Mucosa of rectum (tissue), 2 donors: ENCODE measurements at regions not wholly inside any gene's neighbourhood (a gene's known extent, or its start where the extent isn't known, plus 50 kb on each side); places are given as distances from the start of the nearest gene placed in this dataset.

Experiments
- H3K27ac ChIP-seq, 2 donors: one replicate each; pipeline ENCODE4 v1.7.0; 2013; ENCODE audit warnings: inconsistent platforms in 2 of 2, low read depth in 2 of 2, low read length in 2 of 2
- H3K27me3 ChIP-seq, 2 donors: one replicate each; pipeline ENCODE4 v1.7.0; 2013; ENCODE audit warnings: low read length in 2 of 2; ENCODE audit not compliant: control insufficient read depth in 2 of 2, insufficient read depth in 2 of 2
- H3K36me3 ChIP-seq, 2 donors: one replicate each; pipeline ENCODE4 v1.7.0; 2013; ENCODE audit warnings: low read length in 2 of 2; ENCODE audit not compliant: control insufficient read depth in 2 of 2, insufficient read depth in 2 of 2
- H3K4me1 ChIP-seq, 2 donors: one replicate each; pipeline ENCODE4 v1.7.0; 2013; ENCODE audit warnings: low read length in 2 of 2, mild to moderate bottlenecking in 1 of 2; ENCODE audit not compliant: control insufficient read depth in 2 of 2, insufficient read depth in 2 of 2
- H3K4me3 ChIP-seq, 2 donors: one replicate each; pipeline ENCODE4 v1.7.0; 2013; ENCODE audit warnings: low read length in 2 of 2
- H3K9ac ChIP-seq, 2 donors: one replicate each; pipeline ENCODE4 v1.7.0; 2013; ENCODE audit warnings: low read length in 2 of 2, low read depth in 1 of 2, mild to moderate bottlenecking in 1 of 2
- H3K9me3 ChIP-seq, 2 donors: one replicate each; pipeline ENCODE4 v1.7.0; 2013; ENCODE audit warnings: low read length in 2 of 2; ENCODE audit not compliant: control insufficient read depth in 2 of 2
- donor health status: healthy.
- donor health status: Normal muscosa, but diverticular disease.

- no peaks in the 10 kb centered on the region for H3K36me3 ChIP-seq
- H3K27ac ChIP-seq, result no peak overlapping the region
- no peaks in the 10 kb centered on the region for H3K9me3 ChIP-seq
- no peak overlapping the region for H3K4me3 ChIP-seq
- no peaks in the 10 kb centered on the region for H3K27me3 ChIP-seq
- no peaks in the 10 kb centered on the region for H3K4me1 ChIP-seq
- no peak overlapping the region for H3K9ac ChIP-seq
Measured at GRCh38 chr7:86932038-86932512, 127.4 kb downstream of the ELAPOR2 start.

- no peak overlapping the region for H3K4me3 ChIP-seq
- H3K4me1 ChIP-seq, result no peaks in the 10 kb centered on the region
- no peak overlapping the region for H3K9ac ChIP-seq
- no peaks in the 10 kb centered on the region for H3K27me3 ChIP-seq
- H3K36me3 ChIP-seq, result no peaks in the 10 kb centered on the region
- no peaks in the 10 kb centered on the region for H3K9me3 ChIP-seq
- H3K27ac ChIP-seq, result no peak overlapping the region
Measured at GRCh38 chr7:86931439-86931838, 128.0 kb downstream of the ELAPOR2 start.

GRCh38 chr7:86930554-86931307 is 128.7 kb downstream of the ELAPOR2 start:
- no peak overlapping the region for H3K27ac ChIP-seq
- no peaks in the 10 kb centered on the region for H3K9me3 ChIP-seq
- no peak overlapping the region for H3K9ac ChIP-seq
- no peaks in the 10 kb centered on the region for H3K4me1 ChIP-seq
- H3K4me3 ChIP-seq, result no peak overlapping the region
- no peaks in the 10 kb centered on the region for H3K27me3 ChIP-seq
- H3K36me3 ChIP-seq, result no peaks in the 10 kb centered on the region

- Histone ChIP-seq H3K4me3 (no peak overlapping the region), H3K9me3 (no peaks in the 10 kb centered on the region), H3K4me1 (peaks cover 0 to 3% of the 10 kb centered on the region in 2 donors), H3K27ac (no peak overlapping the region), H3K27me3 (no peaks in the 10 kb centered on the region), H3K9ac (no peak overlapping the region), H3K36me3 (no peaks in the 10 kb centered on the region)
Measured at GRCh38 chr7:86929293-86930109, 130.0 kb downstream of the ELAPOR2 start.

- H3K4me1 ChIP-seq, result peaks cover 0 to 3% of the 10 kb centered on the region in 2 donors
- H3K9ac ChIP-seq, result no peak overlapping the region
- no peaks in the 10 kb centered on the region for H3K36me3 ChIP-seq
- H3K4me3 ChIP-seq, result no peak overlapping the region
- H3K27ac ChIP-seq, result no peak overlapping the region
- no peaks in the 10 kb centered on the region for H3K9me3 ChIP-seq
- no peaks in the 10 kb centered on the region for H3K27me3 ChIP-seq
Measured at GRCh38 chr7:86928308-86928707, 131.1 kb downstream of the ELAPOR2 start.

GRCh38 chr7:86926732-86927131 is 132.7 kb downstream of the ELAPOR2 start:
- H3K4me3 ChIP-seq, result no peak overlapping the region
- no peaks in the 10 kb centered on the region for H3K27me3 ChIP-seq
- no peaks in the 10 kb centered on the region for H3K9me3 ChIP-seq
- H3K4me1 ChIP-seq, result peaks cover 0 to 3% of the 10 kb centered on the region in 2 donors
- no peak overlapping the region for H3K27ac ChIP-seq
- no peak overlapping the region for H3K9ac ChIP-seq
- no peaks in the 10 kb centered on the region for H3K36me3 ChIP-seq

GRCh38 chr7:86925221-86925620 is 134.2 kb downstream of the ELAPOR2 start:
- no peaks in the 10 kb centered on the region for H3K27me3 ChIP-seq
- H3K4me1 ChIP-seq, result peaks cover 0 to 3% of the 10 kb centered on the region in 2 donors
- no peaks in the 10 kb centered on the region for H3K36me3 ChIP-seq
- H3K4me3 ChIP-seq, result no peak overlapping the region
- no peak overlapping the region for H3K9ac ChIP-seq
- H3K27ac ChIP-seq, result no peak overlapping the region
- H3K9me3 ChIP-seq, result no peaks in the 10 kb centered on the region

- Histone ChIP-seq H3K36me3 (no peaks in the 10 kb centered on the region), H3K9ac (no peak overlapping the region), H3K27me3 (no peaks in the 10 kb centered on the region), H3K4me3 (no peak overlapping the region), H3K4me1 (peaks cover 0 to 3% of the 10 kb centered on the region in 2 donors), H3K27ac (no peak overlapping the region), H3K9me3 (no peaks in the 10 kb centered on the region)
Measured at GRCh38 chr7:86923527-86923926, 135.9 kb downstream of the ELAPOR2 start.

GRCh38 chr7:86920154-86920553 is 139.3 kb downstream of the ELAPOR2 start:
- Histone ChIP-seq H3K36me3 (no peaks in the 10 kb centered on the region), H3K27ac (no peak overlapping the region), H3K9me3 (no peaks in the 10 kb centered on the region), H3K4me1 (peaks cover 0 to 3% of the 10 kb centered on the region in 2 donors), H3K27me3 (no peaks in the 10 kb centered on the region), H3K9ac (no peak overlapping the region), H3K4me3 (no peak overlapping the region)

GRCh38 chr7:86918245-86918644 is 141.2 kb downstream of the ELAPOR2 start:
- no peak overlapping the region for H3K9ac ChIP-seq
- no peak overlapping the region for H3K4me3 ChIP-seq
- no peak overlapping the region for H3K27ac ChIP-seq
- H3K4me1 ChIP-seq, result no peaks in the 10 kb centered on the region
- no peaks in the 10 kb centered on the region for H3K27me3 ChIP-seq
- no peaks in the 10 kb centered on the region for H3K9me3 ChIP-seq
- H3K36me3 ChIP-seq, result no peaks in the 10 kb centered on the region
